ENCODE measurements at regions not wholly inside any gene's neighbourhood (a gene's known extent, or its start where the extent isn't known, plus 50 kb on each side); places are given as distances from the start of the nearest gene placed in this dataset.

DNA sequence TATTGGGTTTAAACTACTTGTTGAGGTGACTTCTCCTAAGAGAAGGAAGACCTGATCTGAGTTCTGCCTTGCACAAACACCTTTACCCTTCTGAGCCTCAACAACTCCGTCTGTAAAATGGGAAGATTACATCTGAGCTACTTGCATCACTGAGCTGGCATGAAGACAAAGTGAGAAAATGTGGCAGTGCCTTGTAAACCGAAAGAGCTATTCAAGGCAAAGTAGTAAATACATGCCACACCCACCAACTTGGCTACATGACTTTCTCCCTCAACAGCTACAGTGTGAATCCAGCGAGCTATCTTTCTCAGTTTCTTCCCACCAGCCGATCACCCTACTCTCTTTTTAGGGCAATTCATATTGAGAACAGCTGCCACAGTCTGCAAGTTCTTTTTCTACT lies 148.3 kb downstream of the FOXB1 start:
- Histone ChIP-seq H3K9me3 (ENCODE audit: control insufficient read depth in 4 of 4, low read length in 3 of 4) (no peaks in the 10 kb centered on the region), H3K27ac (ENCODE audit: low read depth in 1 of 2, low read length in 2 of 2) (no peak overlapping the region), H3K4me3 (ENCODE audit: low read depth in 1 of 3, low read length in 3 of 3) (no peak overlapping the region), H3K4me1 (ENCODE audit: control insufficient read depth in 4 of 4, insufficient read depth in 4 of 4, low read length in 3 of 4) (peaks cover 0 to 2% (median 0%) of the 10 kb centered on the region in 4 donors), H3K36me3 (ENCODE audit: control insufficient read depth in 4 of 4, insufficient read depth in 3 of 4, low read depth in 1 of 4, low read length in 3 of 4) (no peaks in the 10 kb centered on the region), H3K27me3 (ENCODE audit: control insufficient read depth in 4 of 4, insufficient read depth in 4 of 4, low read length in 3 of 4) (peaks cover 0 to 4% (median 1%) of the 10 kb centered on the region in 4 donors), H3K9ac (ENCODE audit: low read depth in 1 of 2, low read length in 2 of 2) (no peak overlapping the region)
- no peak for DNase-seq (ENCODE audit: low spot score)
- 73% methylated on average over 4 of the region's 4 CpGs for WGBS
- no peak for TF ChIP-seq SP1 (IDR thresholded peaks at IDR 0.05)
- TF ChIP-seq GABPA (IDR thresholded peaks at IDR 0.05 in 1 of 2, conservative IDR thresholded peaks at IDR 0.05 in 1 of 2), result no peak
- TF ChIP-seq, protein P1, sequence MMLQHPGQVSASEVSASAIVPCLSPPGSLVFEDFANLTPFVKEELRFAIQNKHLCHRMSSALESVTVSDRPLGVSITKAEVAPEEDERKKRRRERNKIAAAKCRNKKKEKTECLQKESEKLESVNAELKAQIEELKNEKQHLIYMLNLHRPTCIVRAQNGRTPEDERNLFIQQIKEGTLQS (IDR thresholded peaks at IDR 0.05), result no peak
- no peak for TF ChIP-seq RXRA (IDR thresholded peaks at IDR 0.05)
- no peak for TF ChIP-seq JUND (IDR thresholded peaks at IDR 0.05)
- no peak for TF ChIP-seq TAF1 (conservative IDR thresholded peaks at IDR 0.05)
- TF ChIP-seq RAD21 (IDR thresholded peaks at IDR 0.05), result no peak
- TF ChIP-seq NR2F2 (IDR thresholded peaks at IDR 0.05), result no peak
- TF ChIP-seq FOXA1 (IDR thresholded peaks at IDR 0.05), result no peak
- TF ChIP-seq YY1 (IDR thresholded peaks at IDR 0.05), result no peak

DNA sequence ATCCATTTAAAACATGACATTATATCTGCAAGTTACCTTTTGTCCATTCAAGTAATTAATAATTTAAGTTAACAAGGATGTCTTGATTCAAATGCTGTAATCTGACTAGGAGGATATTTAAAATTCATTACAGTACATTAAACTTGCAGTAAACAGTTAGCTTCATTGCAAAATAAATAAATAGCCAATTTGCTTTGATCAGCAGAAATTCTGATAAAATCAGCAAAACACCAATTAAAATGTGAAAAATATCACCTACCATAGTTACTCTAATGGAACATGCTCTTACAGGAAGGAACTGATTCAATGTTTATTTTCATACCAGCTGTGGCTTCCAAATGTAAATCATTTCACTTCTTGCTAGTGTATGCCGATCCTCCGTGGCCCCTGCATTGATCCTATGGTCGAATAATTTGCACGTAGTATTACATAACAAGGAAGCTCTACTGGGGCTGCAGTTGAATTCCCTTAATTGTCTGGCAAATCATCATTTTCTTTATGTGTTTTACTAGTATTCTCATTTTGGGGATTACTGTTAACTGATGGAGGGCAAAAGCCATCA lies 150.7 kb downstream of the FOXB1 start:
- no peak for DNase-seq (ENCODE audit: low spot score)
- Histone ChIP-seq H3K27ac (ENCODE audit: low read depth in 1 of 2, low read length in 2 of 2) (no peak overlapping the region), H3K27me3 (ENCODE audit: control insufficient read depth in 4 of 4, insufficient read depth in 4 of 4, low read length in 3 of 4) (peaks cover 0 to 6% (median 1%) of the 10 kb centered on the region in 4 donors), H3K9me3 (ENCODE audit: control insufficient read depth in 4 of 4, low read length in 3 of 4) (no peaks in the 10 kb centered on the region), H3K36me3 (ENCODE audit: control insufficient read depth in 4 of 4, insufficient read depth in 3 of 4, low read depth in 1 of 4, low read length in 3 of 4) (no peaks in the 10 kb centered on the region), H3K9ac (ENCODE audit: low read depth in 1 of 2, low read length in 2 of 2) (no peak overlapping the region), H3K4me3 (ENCODE audit: low read depth in 1 of 3, low read length in 3 of 3) (no peak overlapping the region), H3K4me1 (ENCODE audit: control insufficient read depth in 4 of 4, insufficient read depth in 4 of 4, low read length in 3 of 4) (peaks cover 0 to 2% (median 0%) of the 10 kb centered on the region in 4 donors)
- 49% methylated on average over 4 of the region's 4 CpGs for WGBS
- TF ChIP-seq JUND (IDR thresholded peaks at IDR 0.05), result no peak
- TF ChIP-seq FOXA1 (IDR thresholded peaks at IDR 0.05), result no peak
- TF ChIP-seq GABPA (IDR thresholded peaks at IDR 0.05 in 1 of 2, conservative IDR thresholded peaks at IDR 0.05 in 1 of 2), result no peak
- TF ChIP-seq, protein P2, sequence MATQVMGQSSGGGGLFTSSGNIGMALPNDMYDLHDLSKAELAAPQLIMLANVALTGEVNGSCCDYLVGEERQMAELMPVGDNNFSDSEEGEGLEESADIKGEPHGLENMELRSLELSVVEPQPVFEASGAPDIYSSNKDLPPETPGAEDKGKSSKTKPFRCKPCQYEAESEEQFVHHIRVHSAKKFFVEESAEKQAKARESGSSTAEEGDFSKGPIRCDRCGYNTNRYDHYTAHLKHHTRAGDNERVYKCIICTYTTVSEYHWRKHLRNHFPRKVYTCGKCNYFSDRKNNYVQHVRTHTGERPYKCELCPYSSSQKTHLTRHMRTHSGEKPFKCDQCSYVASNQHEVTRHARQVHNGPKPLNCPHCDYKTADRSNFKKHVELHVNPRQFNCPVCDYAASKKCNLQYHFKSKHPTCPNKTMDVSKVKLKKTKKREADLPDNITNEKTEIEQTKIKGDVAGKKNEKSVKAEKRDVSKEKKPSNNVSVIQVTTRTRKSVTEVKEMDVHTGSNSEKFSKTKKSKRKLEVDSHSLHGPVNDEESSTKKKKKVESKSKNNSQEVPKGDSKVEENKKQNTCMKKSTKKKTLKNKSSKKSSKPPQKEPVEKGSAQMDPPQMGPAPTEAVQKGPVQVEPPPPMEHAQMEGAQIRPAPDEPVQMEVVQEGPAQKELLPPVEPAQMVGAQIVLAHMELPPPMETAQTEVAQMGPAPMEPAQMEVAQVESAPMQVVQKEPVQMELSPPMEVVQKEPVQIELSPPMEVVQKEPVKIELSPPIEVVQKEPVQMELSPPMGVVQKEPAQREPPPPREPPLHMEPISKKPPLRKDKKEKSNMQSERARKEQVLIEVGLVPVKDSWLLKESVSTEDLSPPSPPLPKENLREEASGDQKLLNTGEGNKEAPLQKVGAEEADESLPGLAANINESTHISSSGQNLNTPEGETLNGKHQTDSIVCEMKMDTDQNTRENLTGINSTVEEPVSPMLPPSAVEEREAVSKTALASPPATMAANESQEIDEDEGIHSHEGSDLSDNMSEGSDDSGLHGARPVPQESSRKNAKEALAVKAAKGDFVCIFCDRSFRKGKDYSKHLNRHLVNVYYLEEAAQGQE (IDR thresholded peaks at IDR 0.05), result no peak
- no peak for TF ChIP-seq HNF4G (IDR thresholded peaks at IDR 0.05)
- TF ChIP-seq SP1 (IDR thresholded peaks at IDR 0.05), result no peak
- TF ChIP-seq RXRA (IDR thresholded peaks at IDR 0.05), result no peak
- TF ChIP-seq, protein P1 (IDR thresholded peaks at IDR 0.05), result no peak
- TF ChIP-seq YY1 (IDR thresholded peaks at IDR 0.05), result no peak
- TF ChIP-seq NR2F2 (IDR thresholded peaks at IDR 0.05), result no peak
- no peak for TF ChIP-seq TAF1 (conservative IDR thresholded peaks at IDR 0.05)
- no peak for TF ChIP-seq FOXA2 (IDR thresholded peaks at IDR 0.05)
- TF ChIP-seq, protein P3, sequence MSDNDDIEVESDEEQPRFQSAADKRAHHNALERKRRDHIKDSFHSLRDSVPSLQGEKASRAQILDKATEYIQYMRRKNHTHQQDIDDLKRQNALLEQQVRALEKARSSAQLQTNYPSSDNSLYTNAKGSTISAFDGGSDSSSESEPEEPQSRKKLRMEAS (IDR thresholded peaks at IDR 0.05), result no peak
- TF ChIP-seq, protein P4, sequence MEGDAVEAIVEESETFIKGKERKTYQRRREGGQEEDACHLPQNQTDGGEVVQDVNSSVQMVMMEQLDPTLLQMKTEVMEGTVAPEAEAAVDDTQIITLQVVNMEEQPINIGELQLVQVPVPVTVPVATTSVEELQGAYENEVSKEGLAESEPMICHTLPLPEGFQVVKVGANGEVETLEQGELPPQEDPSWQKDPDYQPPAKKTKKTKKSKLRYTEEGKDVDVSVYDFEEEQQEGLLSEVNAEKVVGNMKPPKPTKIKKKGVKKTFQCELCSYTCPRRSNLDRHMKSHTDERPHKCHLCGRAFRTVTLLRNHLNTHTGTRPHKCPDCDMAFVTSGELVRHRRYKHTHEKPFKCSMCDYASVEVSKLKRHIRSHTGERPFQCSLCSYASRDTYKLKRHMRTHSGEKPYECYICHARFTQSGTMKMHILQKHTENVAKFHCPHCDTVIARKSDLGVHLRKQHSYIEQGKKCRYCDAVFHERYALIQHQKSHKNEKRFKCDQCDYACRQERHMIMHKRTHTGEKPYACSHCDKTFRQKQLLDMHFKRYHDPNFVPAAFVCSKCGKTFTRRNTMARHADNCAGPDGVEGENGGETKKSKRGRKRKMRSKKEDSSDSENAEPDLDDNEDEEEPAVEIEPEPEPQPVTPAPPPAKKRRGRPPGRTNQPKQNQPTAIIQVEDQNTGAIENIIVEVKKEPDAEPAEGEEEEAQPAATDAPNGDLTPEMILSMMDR (IDR thresholded peaks at IDR 0.05; ENCODE audit: low read depth, low read length, missing input control), result no peak
- no peak for TF ChIP-seq HNF4A (conservative IDR thresholded peaks at IDR 0.05)
- TF ChIP-seq, protein P5, sequence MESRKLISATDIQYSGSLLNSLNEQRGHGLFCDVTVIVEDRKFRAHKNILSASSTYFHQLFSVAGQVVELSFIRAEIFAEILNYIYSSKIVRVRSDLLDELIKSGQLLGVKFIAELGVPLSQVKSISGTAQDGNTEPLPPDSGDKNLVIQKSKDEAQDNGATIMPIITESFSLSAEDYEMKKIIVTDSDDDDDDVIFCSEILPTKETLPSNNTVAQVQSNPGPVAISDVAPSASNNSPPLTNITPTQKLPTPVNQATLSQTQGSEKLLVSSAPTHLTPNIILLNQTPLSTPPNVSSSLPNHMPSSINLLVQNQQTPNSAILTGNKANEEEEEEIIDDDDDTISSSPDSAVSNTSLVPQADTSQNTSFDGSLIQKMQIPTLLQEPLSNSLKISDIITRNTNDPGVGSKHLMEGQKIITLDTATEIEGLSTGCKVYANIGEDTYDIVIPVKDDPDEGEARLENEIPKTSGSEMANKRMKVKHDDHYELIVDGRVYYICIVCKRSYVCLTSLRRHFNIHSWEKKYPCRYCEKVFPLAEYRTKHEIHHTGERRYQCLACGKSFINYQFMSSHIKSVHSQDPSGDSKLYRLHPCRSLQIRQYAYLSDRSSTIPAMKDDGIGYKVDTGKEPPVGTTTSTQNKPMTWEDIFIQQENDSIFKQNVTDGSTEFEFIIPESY (IDR thresholded peaks at IDR 0.05), result no peak
- no peak for TF ChIP-seq RAD21 (IDR thresholded peaks at IDR 0.05)
